GM20000 (cell line): ENCODE measurements at regions not wholly inside any gene's neighbourhood (a gene's known extent, or its start where the extent isn't known, plus 50 kb on each side); places are given as distances from the start of the nearest gene placed in this dataset.

Source experiments
- DNase-seq: peaks from one replicate; pipeline ENCODE4 v3.0.0; 2012; ENCODE audit warnings: low spot score
- TF ChIP-seq, protein P1 (sequence below): IDR thresholded peaks from 2 replicates; pipeline ENCODE4 v1.5.1; 2012; ENCODE audit warnings: mild to moderate bottlenecking, control low read depth; ENCODE audit errors: extremely low read depth, missing control alignments

DNA sequence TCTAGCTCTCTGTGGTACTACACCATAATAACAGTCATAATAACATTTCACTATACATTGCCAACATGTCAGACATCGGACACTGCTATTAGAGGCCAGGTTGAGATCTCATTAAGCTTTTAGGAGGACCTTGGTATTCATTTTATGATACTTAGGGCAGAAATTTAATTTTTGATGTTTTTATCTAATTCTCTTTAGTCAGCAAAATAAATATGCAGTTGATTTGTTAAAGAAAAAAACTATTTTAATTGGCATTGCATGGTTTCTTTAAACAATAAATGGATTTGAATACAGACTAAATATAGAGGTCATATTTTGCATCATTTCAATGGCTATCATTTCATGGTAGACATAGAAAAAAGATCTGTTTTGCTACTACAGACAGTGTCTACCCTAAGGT is 308.7 kb downstream of the PRDM5 start:
- DNase-seq, result no peak
- TF ChIP-seq, protein P1, sequence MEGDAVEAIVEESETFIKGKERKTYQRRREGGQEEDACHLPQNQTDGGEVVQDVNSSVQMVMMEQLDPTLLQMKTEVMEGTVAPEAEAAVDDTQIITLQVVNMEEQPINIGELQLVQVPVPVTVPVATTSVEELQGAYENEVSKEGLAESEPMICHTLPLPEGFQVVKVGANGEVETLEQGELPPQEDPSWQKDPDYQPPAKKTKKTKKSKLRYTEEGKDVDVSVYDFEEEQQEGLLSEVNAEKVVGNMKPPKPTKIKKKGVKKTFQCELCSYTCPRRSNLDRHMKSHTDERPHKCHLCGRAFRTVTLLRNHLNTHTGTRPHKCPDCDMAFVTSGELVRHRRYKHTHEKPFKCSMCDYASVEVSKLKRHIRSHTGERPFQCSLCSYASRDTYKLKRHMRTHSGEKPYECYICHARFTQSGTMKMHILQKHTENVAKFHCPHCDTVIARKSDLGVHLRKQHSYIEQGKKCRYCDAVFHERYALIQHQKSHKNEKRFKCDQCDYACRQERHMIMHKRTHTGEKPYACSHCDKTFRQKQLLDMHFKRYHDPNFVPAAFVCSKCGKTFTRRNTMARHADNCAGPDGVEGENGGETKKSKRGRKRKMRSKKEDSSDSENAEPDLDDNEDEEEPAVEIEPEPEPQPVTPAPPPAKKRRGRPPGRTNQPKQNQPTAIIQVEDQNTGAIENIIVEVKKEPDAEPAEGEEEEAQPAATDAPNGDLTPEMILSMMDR, result no peak

DNA sequence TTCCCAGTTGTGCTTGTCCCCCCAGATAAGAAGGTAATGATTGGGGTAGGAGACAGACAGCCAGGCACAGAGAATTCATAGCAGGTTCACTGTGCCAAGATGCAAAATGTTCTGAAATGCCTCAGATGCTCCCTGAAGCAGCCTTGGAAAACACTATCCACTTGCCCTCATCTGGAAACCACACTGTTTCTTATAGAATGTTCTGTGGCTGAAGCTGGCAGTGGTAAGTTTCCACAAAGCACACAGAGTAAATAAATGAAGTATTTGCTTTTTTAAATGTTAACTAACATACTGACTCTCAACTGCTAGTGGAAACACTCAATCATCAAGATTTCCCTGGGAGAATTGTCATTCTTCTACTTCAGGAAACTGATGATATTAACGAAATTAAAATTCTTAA is 311.4 kb downstream of the PRDM5 start:
- TF ChIP-seq, protein P1, result no peak
- DNase-seq, result no peak

DNA sequence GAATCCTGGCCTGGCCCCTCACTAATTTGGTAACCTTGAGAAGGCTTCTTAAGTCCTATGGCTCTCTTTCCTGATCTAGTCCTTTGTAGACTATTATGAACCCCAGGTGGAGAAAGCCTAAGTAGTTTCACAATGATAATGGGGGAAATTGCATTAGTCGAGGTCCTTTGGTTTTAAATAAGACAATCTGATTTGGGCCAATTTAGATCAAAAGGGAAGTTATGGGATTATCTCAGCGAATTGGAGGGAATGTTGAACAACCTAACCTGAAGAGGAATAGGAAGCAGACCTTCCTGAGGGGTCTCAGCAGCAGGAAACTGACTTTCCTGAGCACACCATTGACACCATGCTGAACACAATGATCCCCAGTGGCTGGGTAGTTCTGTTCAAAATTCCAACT is 331.5 kb downstream of the PRDM5 start:
- no peak for DNase-seq
- TF ChIP-seq, protein P1, result no peak

DNA sequence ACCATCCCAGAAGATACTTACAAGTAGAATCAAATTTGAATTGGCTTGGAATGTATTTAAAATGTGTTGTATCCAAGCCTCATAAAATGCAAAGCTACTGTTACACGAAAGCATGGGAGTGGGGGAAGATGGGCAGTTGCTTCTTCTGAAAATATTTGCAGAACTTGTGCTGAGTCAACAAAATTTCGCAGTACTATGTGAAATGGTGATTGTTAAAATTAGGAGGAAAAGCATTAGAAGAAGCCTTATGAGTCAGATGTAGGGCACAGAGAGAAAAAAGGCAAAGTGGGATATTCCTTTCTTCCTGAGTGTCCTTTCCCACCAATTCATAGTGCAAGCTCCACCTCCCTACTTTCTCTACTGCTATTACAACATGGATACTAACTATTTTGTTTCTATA is 332.7 kb downstream of the PRDM5 start:
- TF ChIP-seq, protein P1, result no peak
- DNase-seq, result no peak

DNA sequence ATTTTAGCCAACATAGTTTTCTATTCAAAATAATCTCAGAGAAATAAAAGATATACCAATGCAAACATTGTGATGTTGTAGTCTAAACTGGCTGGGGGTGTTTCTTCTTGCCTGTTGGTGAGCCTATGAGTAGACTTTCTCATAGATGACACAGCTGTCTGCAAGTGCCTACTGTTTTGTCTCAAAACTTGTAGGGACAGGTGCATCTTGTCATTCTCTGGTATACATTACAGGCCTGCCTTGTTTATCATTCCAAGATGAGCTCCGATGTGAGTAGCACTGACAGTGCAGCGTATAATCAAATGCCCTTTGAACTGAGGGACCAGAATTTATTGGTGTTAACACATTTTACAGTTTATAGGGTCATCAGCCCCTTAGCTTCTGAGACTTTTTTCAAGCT is 353.8 kb downstream of the PRDM5 start:
- TF ChIP-seq, protein P1, result no peak
- no peak for DNase-seq

DNA sequence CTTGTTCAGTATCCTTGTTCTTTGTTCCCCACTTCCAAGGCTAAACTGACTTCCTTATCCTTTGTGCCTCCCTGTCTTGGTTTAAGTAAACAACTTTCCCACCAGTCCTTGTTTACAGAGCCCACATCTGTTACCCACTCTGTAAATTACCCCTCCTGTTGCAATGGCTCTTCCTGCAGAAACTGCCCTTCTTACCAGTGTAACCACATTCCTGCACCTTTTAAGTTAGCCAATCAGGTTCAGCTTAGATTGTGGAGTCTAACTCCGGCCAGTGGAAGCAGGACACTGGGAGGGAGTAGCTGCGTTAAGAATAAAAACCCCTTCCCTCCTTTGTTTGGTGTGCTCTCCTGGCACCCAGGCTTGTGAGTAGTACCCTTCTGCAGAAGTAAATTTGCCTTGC is 360.9 kb downstream of the PRDM5 start:
- TF ChIP-seq, protein P1, result no peak
- DNase-seq, result no peak

DNA sequence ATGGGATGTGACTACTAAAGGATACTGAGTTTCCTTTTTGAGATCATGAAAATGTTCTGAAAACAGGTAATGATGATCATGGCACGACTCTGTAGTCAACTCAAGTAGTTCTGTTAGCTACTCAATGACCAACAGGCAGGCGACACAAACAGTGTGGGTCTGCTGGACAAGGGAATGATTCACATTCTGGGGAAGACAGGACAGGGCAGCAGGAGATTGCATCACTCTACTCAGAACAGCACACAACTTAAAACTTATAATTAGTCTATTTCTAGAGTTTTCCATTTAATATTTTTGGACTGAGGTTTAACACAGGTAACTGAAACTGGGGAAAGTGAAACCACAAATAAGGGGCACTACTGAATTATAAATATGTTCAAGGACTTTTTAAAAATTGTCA is 365.2 kb downstream of the PRDM5 start:
- TF ChIP-seq, protein P1, result no peak
- DNase-seq, result no peak
